HG03196 (cell line): ENCODE measurements at regions not wholly inside any gene's neighbourhood (a gene's known extent, or its start where the extent isn't known, plus 50 kb on each side); places are given as distances from the start of the nearest gene placed in this dataset.

ENCODE experiments used
- ATAC-seq: cut with Tn5 transposase; IDR thresholded peaks from one replicate; pipeline ENCODE4 v1.9.1; 2021; ENCODE audit not compliant: unreplicated experiment

GRCh38 chr10:84078771-84079170, 60.5 kb upstream of the GHITM start:
- no peak for ATAC-seq

- ATAC-seq: no peak
Measured at GRCh38 chr10:84084342-84084741, 55.0 kb upstream of the GHITM start.

GRCh38 chr10:84087202-84087601, 52.1 kb upstream of the GHITM start:
- ATAC-seq: no peak

- no peak for ATAC-seq
Measured at GRCh38 chr10:84088626-84089025, 50.7 kb upstream of the GHITM start.

GRCh38 chr10:84089162-84089561, 50.1 kb upstream of the GHITM start:
- no peak for ATAC-seq
